Coronary artery (tissue), 2 donors: ENCODE measurements at regions not wholly inside any gene's neighbourhood (a gene's known extent, or its start where the extent isn't known, plus 50 kb on each side); places are given as distances from the start of the nearest gene placed in this dataset.

Experiments
- DNase-seq: peaks from one replicate; pipeline ENCODE4 v3.0.0-alpha.2; 2017; ENCODE audit warnings: low spot score
- H3K27ac ChIP-seq, 2 donors: fragments of 200-600 bp; sonication (generic); one replicate each; pipeline ENCODE4 v1.5.1; 2016 to 2019
- H3K4me3 ChIP-seq: fragments of 200-600 bp; sonication (generic); 2 replicates; pipeline ENCODE4 v1.5.1; 2016; ENCODE audit warnings: mild to moderate bottlenecking, moderate library complexity
- CTCF ChIP-seq: fragments of 200-600 bp; sonication (generic); IDR thresholded peaks from one replicate; pipeline ENCODE4 v1.5.1; 2019; ENCODE audit warnings: antibody characterized with exemption

DNA sequence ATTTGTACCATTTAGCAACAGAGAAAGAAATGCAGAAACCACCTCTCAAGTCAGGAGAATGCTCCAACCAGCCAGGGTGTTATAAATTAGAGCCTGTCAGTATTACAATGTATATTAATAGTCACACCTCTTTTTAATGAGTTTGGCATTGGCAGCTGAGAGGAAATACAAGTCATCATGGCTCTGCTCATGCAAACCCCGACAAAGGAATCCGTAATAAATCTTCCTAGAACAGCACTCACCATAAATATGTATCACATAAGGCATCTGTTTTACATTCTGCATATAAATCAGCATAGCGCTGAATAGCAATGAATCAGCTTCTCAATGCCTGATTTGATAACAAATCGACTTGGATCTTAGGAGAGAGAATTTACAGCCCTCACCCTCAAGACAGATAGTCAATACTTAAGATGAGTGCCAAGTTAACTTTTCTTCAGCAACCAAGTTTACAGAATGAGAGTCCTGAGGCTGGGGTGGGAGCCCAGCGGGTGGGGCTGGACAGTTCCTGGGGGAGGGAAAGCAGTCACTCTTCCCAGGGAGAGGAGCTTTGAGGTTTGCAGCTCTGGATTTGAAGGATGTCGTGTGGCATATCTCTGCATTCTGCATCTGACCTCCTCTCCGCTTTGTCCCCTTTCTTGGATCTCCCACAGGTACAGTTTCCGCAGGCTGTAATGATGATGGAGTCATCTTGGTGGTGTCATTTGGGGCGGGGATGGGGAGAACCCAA lies 1034.4 kb upstream of the NR2F2 start:
- no peak overlapping the region for H3K4me3 ChIP-seq
- TF ChIP-seq CTCF = no peak
- no peak for DNase-seq
- H3K27ac ChIP-seq = peak overlapping the region in 1 of 2 donors; percentile 17

- no peak for TF ChIP-seq CTCF
- DNase-seq = no peak
Measured at GRCh38 chr15:95296643-95297042, 1033.9 kb upstream of the NR2F2 start.

GRCh38 chr15:95298729-95299128 lies 1031.8 kb upstream of the NR2F2 start:
- TF ChIP-seq CTCF = no peak
- no peak for DNase-seq
- Histone ChIP-seq H3K4me3 (no peak overlapping the region), H3K27ac (no peak overlapping the region)

More at GRCh38 chr15:95296643-95297042, 1033.9 kb upstream of the NR2F2 start:
- H3K27ac ChIP-seq = peak overlapping the region in 1 of 2 donors; percentile 17
- no peak overlapping the region for H3K4me3 ChIP-seq

DNA sequence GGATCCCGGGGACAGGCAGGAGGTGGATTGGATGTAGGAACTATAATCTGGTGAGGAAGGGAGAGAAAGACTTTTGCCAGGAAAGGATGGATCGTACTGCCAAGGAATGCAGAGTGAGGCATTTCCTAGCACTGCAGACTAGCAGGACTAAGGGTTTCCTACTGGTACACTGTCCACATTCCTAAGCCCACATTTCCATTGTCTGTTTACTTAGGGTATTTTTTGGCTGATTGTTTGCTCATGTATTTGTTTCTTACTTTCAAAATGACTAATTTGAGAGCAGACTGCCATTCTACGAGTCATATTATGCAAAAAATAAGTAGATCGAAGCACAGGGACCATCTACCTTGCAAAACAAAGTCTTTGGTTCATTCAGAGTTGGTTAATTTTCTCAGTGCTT lies 1029.5 kb upstream of the NR2F2 start:
- TF ChIP-seq CTCF = no peak
- peak overlapping the region in 1 of 2 donors; percentile 67 for H3K27ac ChIP-seq
- DNase-seq = no peak
- H3K4me3 ChIP-seq = peak overlapping the region; percentile 13

- Histone ChIP-seq H3K4me3 (no peak overlapping the region), H3K27ac (peak overlapping the region in 1 of 2 donors; percentile 29)
- no peak for TF ChIP-seq CTCF
- DNase-seq = no peak
Measured at GRCh38 chr15:95302206-95302605, 1028.3 kb upstream of the NR2F2 start.

DNA sequence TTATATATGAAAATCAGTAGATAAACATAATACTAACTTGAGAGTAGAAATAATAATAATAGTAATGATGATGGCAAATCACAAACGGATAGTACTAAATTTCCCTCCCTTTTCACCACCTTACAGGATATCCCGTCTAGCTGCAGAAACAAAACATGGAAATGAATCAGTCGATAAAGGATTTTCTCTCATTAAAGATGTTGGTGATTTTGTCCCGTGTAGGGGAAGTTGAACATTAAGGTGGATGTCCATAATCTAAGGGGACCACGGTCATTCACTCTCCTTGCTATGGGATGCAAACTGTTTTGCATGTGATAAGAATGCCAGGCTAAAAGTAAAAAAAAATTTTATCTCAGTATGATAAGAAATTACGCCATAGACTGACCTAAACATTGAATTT lies 1027.7 kb upstream of the NR2F2 start:
- no peak for DNase-seq
- no peak overlapping the region for H3K4me3 ChIP-seq
- no peak for TF ChIP-seq CTCF
- no peak overlapping the region for H3K27ac ChIP-seq

DNA sequence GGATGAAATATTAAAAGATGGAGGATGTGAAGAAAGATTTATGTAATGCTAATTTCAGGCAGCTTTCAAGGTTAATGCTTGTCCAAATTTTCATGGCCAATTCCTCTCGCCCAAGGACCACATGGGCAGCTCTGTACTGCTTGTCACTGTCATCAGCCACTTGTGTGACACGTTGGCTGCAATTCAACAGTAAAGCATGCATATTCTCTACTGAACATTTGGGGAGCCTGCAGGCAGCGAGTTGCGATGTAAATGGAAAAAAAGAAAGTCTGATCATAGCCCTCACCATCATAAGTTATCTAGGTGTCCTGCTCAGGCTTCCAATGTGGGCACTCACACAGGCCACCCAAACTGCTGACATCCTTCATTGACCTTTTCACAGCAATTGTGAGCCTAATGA lies 1026.8 kb upstream of the NR2F2 start:
- no peak for DNase-seq
- Histone ChIP-seq H3K4me3 (peak overlapping the region; percentile 42), H3K27ac (peak overlapping the region; percentile 70 to 84)
- TF ChIP-seq CTCF = no peak
